Duodenal mucosa (tissue), 2 donors: ENCODE measurements at regions not wholly inside any gene's neighbourhood (a gene's known extent, or its start where the extent isn't known, plus 50 kb on each side); places are given as distances from the start of the nearest gene placed in this dataset.
"Not testable (repeated sequence)": the region's sequence is repeated elsewhere in the genome, so short reads cannot be mapped to it uniquely, and the experiment has no call there.

ENCODE experiments used
- H3K27ac ChIP-seq: one replicate; pipeline ENCODE4 v1.7.0; 2013; ENCODE audit warnings: low read depth, low read length
- H3K27me3 ChIP-seq, 2 donors: one replicate each; pipeline ENCODE4 v1.7.0; 2013; ENCODE audit warnings: low read length in 2 of 2, control low read depth in 1 of 2; ENCODE audit not compliant: insufficient read depth in 2 of 2, control insufficient read depth in 1 of 2
- H3K36me3 ChIP-seq, 2 donors: one replicate each; pipeline ENCODE4 v1.7.0; 2013; ENCODE audit warnings: low read length in 2 of 2, control low read depth in 1 of 2; ENCODE audit not compliant: insufficient read depth in 2 of 2, control insufficient read depth in 1 of 2
- H3K4me1 ChIP-seq, 2 donors: one replicate each; pipeline ENCODE4 v1.7.0; 2013; ENCODE audit warnings: low read length in 2 of 2, control low read depth in 1 of 2; ENCODE audit not compliant: insufficient read depth in 2 of 2, control insufficient read depth in 1 of 2
- H3K4me3 ChIP-seq, 2 donors: one replicate each; pipeline ENCODE4 v1.7.0; 2013; ENCODE audit warnings: low read length in 2 of 2, low read depth in 1 of 2
- H3K9ac ChIP-seq, 2 donors: one replicate each; pipeline ENCODE4 v1.7.0; 2013; ENCODE audit warnings: low read length in 2 of 2, low read depth in 1 of 2
- H3K9me3 ChIP-seq, 2 donors: one replicate each; pipeline ENCODE4 v1.7.0; 2013; ENCODE audit warnings: low read length in 2 of 2, control low read depth in 1 of 2; ENCODE audit not compliant: control insufficient read depth in 1 of 2

DNA sequence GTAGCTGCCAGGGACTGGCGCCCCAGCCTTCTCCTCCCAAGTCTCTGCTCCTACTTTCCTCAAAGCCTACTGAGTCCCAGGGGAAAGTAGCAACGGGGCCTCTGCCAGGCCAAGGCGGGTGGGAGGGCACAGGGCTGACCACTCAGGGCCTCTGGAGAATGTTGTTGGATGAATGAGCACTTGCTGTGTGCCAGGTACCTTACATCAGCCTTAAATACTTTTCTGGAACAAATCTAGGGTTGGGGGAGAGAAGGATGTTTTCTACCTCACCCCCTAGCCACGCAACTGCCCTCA lies 119.3 kb upstream of the ZBTB40 start:
- H3K9me3 ChIP-seq = no peaks in the 10 kb centered on the region
- no peak overlapping the region for H3K9ac ChIP-seq
- no peaks in the 10 kb centered on the region for H3K27me3 ChIP-seq
- no peak overlapping the region for H3K27ac ChIP-seq
- no peak overlapping the region for H3K4me3 ChIP-seq
- H3K36me3 ChIP-seq = no peaks in the 10 kb centered on the region
- H3K4me1 ChIP-seq = peaks cover 0 to 8% of the 10 kb centered on the region in 2 donors

DNA sequence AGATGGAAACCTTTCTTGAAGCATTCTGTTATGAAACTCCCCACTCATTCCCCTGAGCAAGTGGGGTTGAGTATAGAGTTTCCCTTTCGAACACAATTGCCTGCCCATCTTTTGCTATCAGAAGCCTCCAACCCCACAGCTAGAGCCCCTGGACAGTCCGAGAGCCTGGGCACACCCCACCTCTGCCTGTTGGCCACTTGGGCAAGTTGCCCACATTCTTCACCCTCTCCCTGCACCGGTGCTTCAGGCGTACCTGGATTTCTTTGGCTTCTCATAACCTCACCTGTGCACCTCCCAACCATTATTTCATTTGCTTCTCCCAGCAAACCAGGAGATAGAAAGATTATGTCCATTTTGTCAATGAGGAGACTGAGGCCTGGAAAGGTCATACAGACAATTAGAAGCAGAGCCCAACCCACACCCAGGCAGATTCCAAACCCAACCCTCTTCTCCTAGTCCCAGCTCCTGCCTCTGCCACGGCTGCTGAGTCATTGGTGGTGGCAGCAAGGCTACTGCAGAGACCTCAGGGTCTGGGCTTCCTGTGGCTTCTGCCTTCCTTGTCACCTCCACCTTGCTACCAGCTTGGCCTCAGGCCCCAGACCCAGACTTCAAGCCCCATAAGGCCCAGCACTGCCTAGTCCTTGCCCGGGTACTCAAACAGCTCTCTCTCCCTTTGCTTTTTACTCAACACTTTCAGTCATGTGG lies 118.7 kb upstream of the ZBTB40 start:
- Histone ChIP-seq H3K9me3 (no peaks in the 10 kb centered on the region), H3K36me3 (no peaks in the 10 kb centered on the region), H3K27ac (no peak overlapping the region), H3K4me3 (no peak overlapping the region), H3K4me1 (peaks cover 0 to 8% of the 10 kb centered on the region in 2 donors), H3K27me3 (no peaks in the 10 kb centered on the region), H3K9ac (no peak overlapping the region)

DNA sequence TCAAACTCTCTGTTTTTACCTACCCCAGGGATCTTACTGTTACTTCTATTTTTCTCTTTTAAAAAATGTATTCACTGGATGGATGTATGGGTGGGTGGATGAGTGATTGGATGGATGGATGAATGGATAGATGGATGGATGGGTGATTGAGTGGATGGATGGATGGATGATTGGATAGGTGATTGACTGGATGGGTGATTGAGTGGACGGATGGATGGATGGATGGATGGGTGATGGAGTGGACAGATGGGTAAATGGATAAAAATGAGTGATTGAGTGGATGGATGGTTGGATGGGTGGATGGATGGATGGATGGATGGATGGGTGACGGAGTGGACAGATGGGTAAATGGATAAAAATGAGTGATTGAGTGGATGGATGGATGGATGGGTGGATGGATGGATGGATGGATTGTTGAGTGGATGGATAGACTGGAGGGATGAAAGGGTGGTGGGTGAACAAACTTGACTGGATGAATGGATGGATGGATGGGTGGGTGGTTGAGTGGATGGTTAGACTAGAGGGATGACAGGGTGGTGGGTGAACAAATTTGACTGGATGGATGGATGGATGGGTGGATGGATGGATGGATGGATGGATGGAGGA lies 118.0 kb upstream of the ZBTB40 start:
- H3K36me3 ChIP-seq = no peaks in the 10 kb centered on the region
- peaks cover 0 to 8% of the 10 kb centered on the region in 2 donors for H3K4me1 ChIP-seq
- no peak overlapping the region for H3K9ac ChIP-seq
- H3K27me3 ChIP-seq = no peaks in the 10 kb centered on the region
- no peaks in the 10 kb centered on the region for H3K9me3 ChIP-seq
- no peak overlapping the region for H3K4me3 ChIP-seq
- H3K27ac ChIP-seq = no peak overlapping the region

DNA sequence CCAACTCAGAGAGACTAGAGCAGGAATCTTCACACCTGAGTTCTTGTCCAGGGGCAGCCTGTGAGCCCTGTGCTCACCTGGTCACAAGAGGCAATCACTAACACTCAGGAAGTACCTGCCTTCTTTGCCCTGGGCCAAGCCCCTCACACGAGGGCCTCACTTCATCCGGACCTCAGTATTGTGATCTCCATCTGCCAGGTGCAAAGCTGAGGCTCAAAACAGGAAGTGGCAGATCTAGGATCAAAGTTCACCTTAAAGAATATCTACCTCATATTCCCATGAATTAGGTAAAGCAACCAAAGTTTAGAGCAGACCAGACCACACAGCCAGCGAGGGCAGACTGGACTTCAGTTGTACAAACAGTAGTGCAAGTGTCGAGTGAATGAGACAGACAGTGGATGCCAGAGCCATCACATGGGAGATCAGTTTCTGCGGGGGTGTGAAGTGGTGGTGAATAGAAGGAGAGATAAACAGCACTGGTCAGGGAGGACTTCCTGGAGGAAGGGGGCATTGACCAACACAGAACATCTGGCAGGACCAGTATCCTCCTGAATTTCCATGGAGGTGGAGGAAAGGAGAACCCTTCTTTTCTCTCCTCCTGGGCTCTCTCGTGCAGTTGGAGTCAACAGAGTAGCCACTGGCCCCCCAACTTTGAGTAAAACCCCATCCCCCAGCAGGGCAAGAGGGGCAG lies 116.6 kb upstream of the ZBTB40 start:
- Histone ChIP-seq H3K9me3 (no peaks in the 10 kb centered on the region), H3K4me3 (no peak overlapping the region), H3K4me1 (peaks cover 0 to 8% of the 10 kb centered on the region in 2 donors), H3K9ac (no peak overlapping the region), H3K27ac (no peak overlapping the region), H3K36me3 (no peaks in the 10 kb centered on the region), H3K27me3 (no peaks in the 10 kb centered on the region)

DNA sequence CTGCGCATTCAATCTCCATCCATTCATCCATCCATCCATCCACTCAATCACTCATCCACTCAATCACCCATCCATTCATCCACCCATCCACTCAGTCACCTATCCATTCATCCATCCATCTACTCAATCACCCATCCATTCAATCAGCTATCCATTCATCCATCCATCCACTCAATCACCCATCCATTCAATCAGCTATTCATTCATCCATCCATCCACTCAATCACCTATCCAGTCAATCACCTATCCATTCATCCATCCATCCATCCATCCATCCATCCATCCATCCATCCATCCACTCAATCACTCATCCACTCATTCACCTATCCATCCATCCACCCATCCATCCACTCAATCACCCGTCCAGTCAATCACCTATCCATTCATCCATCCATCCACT lies 115.4 kb upstream of the ZBTB40 start:
- H3K4me1 ChIP-seq, H3K4me3 ChIP-seq, H3K27me3 ChIP-seq, H3K36me3 ChIP-seq, H3K27ac ChIP-seq, H3K9me3 ChIP-seq, H3K9ac ChIP-seq: not testable (repeated sequence)

DNA sequence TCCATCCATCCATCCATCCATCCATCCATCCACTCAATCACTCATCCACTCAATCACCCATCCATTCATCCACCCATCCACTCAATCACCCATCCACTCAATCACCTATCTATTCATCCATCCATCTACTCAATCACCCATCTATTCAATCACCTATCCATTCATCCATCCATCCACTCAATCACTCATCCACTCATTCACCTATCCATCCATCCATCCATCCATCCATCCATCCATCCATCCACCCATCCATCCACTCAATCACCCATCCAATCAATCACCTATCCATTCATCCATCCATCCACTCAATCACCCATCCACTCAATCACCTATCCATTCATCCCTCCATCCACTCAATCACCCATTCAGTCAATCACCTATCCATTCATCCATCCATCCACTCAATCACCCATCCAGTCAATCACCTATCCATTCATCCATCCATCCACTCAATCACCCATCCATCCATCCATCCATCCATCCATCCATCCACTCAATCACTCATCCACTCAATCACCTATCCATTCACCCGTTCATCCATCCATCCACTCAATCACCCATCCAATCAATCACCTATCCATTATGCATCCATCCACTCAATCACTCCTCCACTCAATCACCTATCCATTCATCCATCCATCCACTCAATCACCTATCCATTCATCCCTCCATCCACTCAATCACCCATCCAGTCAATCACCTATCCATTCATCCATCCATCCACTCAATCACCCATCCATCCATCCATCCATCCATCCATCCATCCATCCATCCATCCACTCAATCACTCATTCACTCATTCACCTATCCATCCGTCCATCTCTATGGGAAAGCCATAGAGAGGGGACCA lies 114.7 kb upstream of the ZBTB40 start:
- H3K27ac ChIP-seq, H3K36me3 ChIP-seq, H3K27me3 ChIP-seq, H3K9me3 ChIP-seq, H3K4me1 ChIP-seq, H3K4me3 ChIP-seq, H3K9ac ChIP-seq: not testable (repeated sequence)

DNA sequence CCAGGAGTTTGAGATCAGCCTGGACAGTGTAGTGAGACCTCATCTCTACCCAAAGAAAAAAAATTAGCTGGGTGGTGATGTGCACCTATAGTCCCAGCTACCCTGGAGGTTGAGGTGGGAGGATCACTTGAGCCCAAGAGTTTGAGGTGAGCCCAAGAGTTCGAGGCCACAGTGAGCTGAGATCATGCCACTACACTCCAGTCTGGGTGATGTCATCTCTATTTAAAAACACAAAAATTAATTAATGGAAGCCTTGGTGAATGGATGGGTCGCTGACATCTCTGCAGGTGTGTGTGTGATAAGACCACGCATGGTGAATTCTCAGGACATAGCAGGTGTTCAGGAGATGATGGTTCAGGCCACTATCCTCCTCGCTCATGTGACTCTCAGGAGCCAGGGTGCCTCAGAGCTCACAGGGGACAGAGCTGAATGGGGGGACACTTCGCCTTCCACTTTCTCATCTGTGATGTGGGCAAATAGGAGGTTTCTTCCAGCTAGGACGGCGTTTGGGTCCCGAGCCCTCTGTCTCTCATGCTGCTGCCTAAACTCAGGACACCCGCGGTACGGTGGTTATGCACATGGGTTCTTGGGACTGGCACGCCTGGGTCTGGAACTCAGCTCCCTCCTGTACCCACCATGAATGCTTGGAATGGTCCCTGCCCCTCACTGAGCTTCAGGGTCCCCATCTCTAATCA lies 113.4 kb upstream of the ZBTB40 start:
- H3K4me1 ChIP-seq = peaks cover 0 to 8% of the 10 kb centered on the region in 2 donors
- no peak overlapping the region for H3K27ac ChIP-seq
- no peaks in the 10 kb centered on the region for H3K36me3 ChIP-seq
- no peak overlapping the region for H3K4me3 ChIP-seq
- H3K9ac ChIP-seq = no peak overlapping the region
- H3K27me3 ChIP-seq = peaks cover 9 to 14% of the 10 kb centered on the region in 2 donors
- no peaks in the 10 kb centered on the region for H3K9me3 ChIP-seq

DNA sequence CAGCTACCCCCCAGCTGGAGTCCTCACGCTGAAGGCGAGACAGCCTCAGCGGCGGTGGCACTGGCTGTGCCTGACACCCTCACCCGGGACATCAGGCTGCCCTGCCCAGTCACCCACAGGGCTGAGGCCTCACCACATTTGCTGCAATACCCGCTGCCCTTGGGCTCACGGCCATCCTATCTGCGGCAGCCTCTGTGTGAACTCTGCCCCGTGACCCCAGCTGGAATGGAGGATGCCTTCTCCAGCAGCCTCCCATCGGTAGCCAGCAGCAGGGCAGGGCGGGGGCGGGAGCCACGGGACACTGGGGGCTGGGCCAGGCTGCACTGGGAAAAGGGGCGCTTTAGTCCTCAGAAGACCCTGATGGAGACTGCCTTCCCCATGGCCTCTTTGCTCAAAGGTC lies 112.4 kb upstream of the ZBTB40 start:
- H3K27ac ChIP-seq = no peak overlapping the region
- no peaks in the 10 kb centered on the region for H3K36me3 ChIP-seq
- H3K27me3 ChIP-seq = peaks cover 12 to 17% of the 10 kb centered on the region in 2 donors
- no peak overlapping the region for H3K9ac ChIP-seq
- H3K4me3 ChIP-seq = no peak overlapping the region
- H3K9me3 ChIP-seq = no peaks in the 10 kb centered on the region
- H3K4me1 ChIP-seq = peaks cover 0 to 8% of the 10 kb centered on the region in 2 donors

DNA sequence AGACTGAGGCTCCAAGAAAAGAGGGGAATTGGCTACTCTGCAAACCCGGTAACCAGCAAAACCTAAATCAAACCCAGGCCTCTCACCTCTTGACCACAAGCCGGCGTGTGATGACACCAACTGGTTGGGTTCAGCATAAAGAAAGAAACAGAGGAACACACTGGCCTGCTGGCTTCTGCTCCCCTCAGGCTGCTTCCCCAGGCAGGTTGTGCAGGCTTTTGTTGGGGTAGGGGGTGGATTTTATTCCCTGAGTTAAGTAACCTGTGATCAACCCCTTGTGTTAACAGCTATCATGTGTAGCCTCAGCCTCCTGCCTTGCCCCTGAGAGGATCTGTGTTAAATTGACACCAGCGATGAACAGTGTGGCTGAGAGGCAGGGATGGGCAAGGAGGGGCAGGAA lies 111.6 kb upstream of the ZBTB40 start:
- Histone ChIP-seq H3K27ac (no peak overlapping the region), H3K4me1 (peaks cover 0 to 2% of the 10 kb centered on the region in 2 donors), H3K4me3 (no peak overlapping the region), H3K36me3 (no peaks in the 10 kb centered on the region), H3K9me3 (no peaks in the 10 kb centered on the region), H3K27me3 (peaks cover 13 to 21% of the 10 kb centered on the region in 2 donors), H3K9ac (no peak overlapping the region)
